Endothelial cell of umbilical vein (primary cell): ENCODE measurements at regions not wholly inside any gene's neighbourhood (a gene's known extent, or its start where the extent isn't known, plus 50 kb on each side); places are given as distances from the start of the nearest gene placed in this dataset.

Source experiments
- BruUV-seq: library from RNA; stranded (reverse); fragments of 400-500 nt; replicated peaks from 2 replicates; lab custom pipeline; 2021; lab: Mats Ljungman, UMichigan
- CTCF ChIA-PET: fragments of 300-600, 350-600 bp; sonication (Branson Sonifier 250); formaldehyde crosslinking; loops from one replicate; lab custom pipeline; 2021; ENCODE audit warnings: antibody characterized with exemption, inconsistent platforms; lab: Charles Lee
- POLR2A ChIA-PET: fragments of 300-600, 350-600 bp; sonication (Branson Sonifier 250); formaldehyde crosslinking; loops from one replicate; lab custom pipeline; 2021; ENCODE audit warnings: antibody characterized with exemption, inconsistent platforms; lab: Charles Lee
- DNase-seq: peaks from one replicate; pipeline ENCODE4 v3.0.0-alpha.2; 2011; ENCODE audit warnings: low read depth, low spot score
- FAIRE-seq: peaks from 2 replicates; lab custom pipeline; 2011; peaks lifted over from hg19 to GRCh38; lab: Jason Lieb, UNC
- H2AFZ ChIP-seq: 2 replicates; pipeline ENCODE4 v1.6.0; 2012; ENCODE audit warnings: low read depth, low read length, control low read depth, inconsistent platforms
- H3K27ac ChIP-seq: 2 replicates; pipeline ENCODE4 v1.5.1; 2011; ENCODE audit warnings: low read depth, mild to moderate bottlenecking, control low read depth, low read length, moderate library complexity; ENCODE audit not compliant: insufficient read depth
- H3K27me3 ChIP-seq, 2 experiments: 2 replicates each; pipeline versions ENCODE4 v1.6.0 to v1.6.1; 2011; ENCODE audit warnings: low read length in 2 of 2, mixed read lengths in 1 of 2; ENCODE audit not compliant: control insufficient read depth in 2 of 2, insufficient read depth in 2 of 2
- H3K36me3 ChIP-seq, 2 experiments: 2 replicates in 1 of 2; 3 replicates in 1 of 2; pipeline ENCODE4 v1.5.1; 2011; ENCODE audit warnings: low read length in 2 of 2, mild to moderate bottlenecking in 1 of 2, moderate library complexity in 1 of 2; ENCODE audit not compliant: control insufficient read depth in 2 of 2, insufficient read depth in 2 of 2; ENCODE audit errors: extremely low read depth in 1 of 2
- H3K4me1 ChIP-seq: 3 replicates; pipeline ENCODE4 v1.5.1; 2011; ENCODE audit warnings: mild to moderate bottlenecking, low read length; ENCODE audit not compliant: control insufficient read depth, insufficient read depth; ENCODE audit errors: extremely low read depth
- H3K4me2 ChIP-seq: 2 replicates; pipeline ENCODE4 v1.6.1; 2011; ENCODE audit warnings: low read length, control low read depth, mixed read lengths; ENCODE audit not compliant: insufficient read depth
- H3K4me3 ChIP-seq, 3 experiments: fragments of 200-600 bp in 1 of 3; sonication (generic), shearing (Covaris generic) in 1 of 3; replicated peaks in 1 of 3; 2 replicates each; pipeline ENCODE4 v1.5.1; 2011 to 2016; ENCODE audit warnings: control low read depth in 3 of 3, low read length in 3 of 3, mild to moderate bottlenecking in 2 of 3, inconsistent platforms in 1 of 3, low read depth in 1 of 3, moderate library complexity in 1 of 3; ENCODE audit not compliant: insufficient read depth in 1 of 3
- H3K79me2 ChIP-seq: 2 replicates; pipeline ENCODE4 v1.6.0; 2012; ENCODE audit warnings: low read length, inconsistent platforms; ENCODE audit not compliant: control insufficient read depth, insufficient read depth
- H3K9ac ChIP-seq: replicated peaks from 2 replicates; pipeline ENCODE3; 2011; ENCODE audit warnings: low read length, control low read depth; ENCODE audit not compliant: insufficient read depth; ENCODE audit errors: extremely low read depth
- H3K9me1 ChIP-seq: replicated peaks from 3 replicates; pipeline ENCODE4 v1.6.0; 2011; ENCODE audit warnings: mild to moderate bottlenecking, low read length; ENCODE audit not compliant: control insufficient read depth, insufficient read depth; ENCODE audit errors: extremely low read depth
- H3K9me3 ChIP-seq: replicated peaks from 2 replicates; pipeline ENCODE4 v1.5.1; 2012; ENCODE audit warnings: low read length, inconsistent platforms; ENCODE audit not compliant: control insufficient read depth, insufficient read depth
- H4K20me1 ChIP-seq: replicated peaks from 2 replicates; pipeline ENCODE3; 2011; ENCODE audit warnings: mild to moderate bottlenecking, low read length; ENCODE audit not compliant: control insufficient read depth, insufficient read depth; ENCODE audit errors: extremely low read depth
- CTCF ChIP-seq, 2 donors: IDR thresholded peaks; 1 replicate in 1 of 2; 2 replicates in 1 of 2; pipeline ENCODE4 v1.5.1; 2011; ENCODE audit warnings: low read length in 2 of 2, mild to moderate bottlenecking in 2 of 2, moderate library complexity in 2 of 2, control low read depth in 1 of 2, inconsistent platforms in 1 of 2, low read depth in 1 of 2; ENCODE audit not compliant: insufficient read depth in 1 of 2; ENCODE audit errors: extremely low read depth in 1 of 2
- EZH2 ChIP-seq: IDR thresholded peaks from 2 replicates; pipeline ENCODE4 v1.6.1; 2012; ENCODE audit warnings: borderline replicate concordance, low read depth, mild to moderate bottlenecking, moderate library complexity, low read length, inconsistent platforms; ENCODE audit not compliant: severe bottlenecking
- FOS ChIP-seq: IDR thresholded peaks from 2 replicates; pipeline ENCODE4 v1.6.1; 2011; ENCODE audit warnings: mild to moderate bottlenecking, low read length, moderate library complexity, borderline replicate concordance; ENCODE audit not compliant: insufficient read depth
- GATA2 ChIP-seq: IDR thresholded peaks from 2 replicates; pipeline ENCODE4 v1.7.0; 2011; ENCODE audit warnings: low read depth, mild to moderate bottlenecking, moderate library complexity, mixed read lengths, low read length; ENCODE audit not compliant: insufficient read length, insufficient read depth
- JUN ChIP-seq: IDR thresholded peaks from 2 replicates; pipeline ENCODE4 v1.6.1; 2011; ENCODE audit warnings: borderline replicate concordance, low read depth; ENCODE audit not compliant: insufficient read length, insufficient read depth
- MAX ChIP-seq: IDR thresholded peaks from 2 replicates; pipeline ENCODE4 v1.6.1; 2011; ENCODE audit not compliant: insufficient read depth, insufficient read length
- MYC ChIP-seq: IDR thresholded peaks from one replicate; pipeline ENCODE4 v1.6.1; 2011; ENCODE audit warnings: mild to moderate bottlenecking, low read depth, low read length
- POLR2A ChIP-seq: IDR thresholded peaks from 2 replicates; pipeline ENCODE4 v1.6.1; 2012; ENCODE audit warnings: low read depth, mild to moderate bottlenecking, control low read depth, low read length
- POLR2AphosphoS5 ChIP-seq: IDR thresholded peaks from 2 replicates; pipeline ENCODE4 v1.6.1; 2012; ENCODE audit warnings: low read depth, mild to moderate bottlenecking, control low read depth, low read length, moderate library complexity; ENCODE audit not compliant: insufficient read depth
- dilution Hi-C: fragments of 300-500 bp; cut with MboI; formaldehyde crosslinking; loops from one replicate; pipeline ENCODE4 v1.15.0; 2019; ENCODE audit warnings: low sequenced_read_pairs; ENCODE audit not compliant: extremely low pct_ligation_motif_present
- intact Hi-C: fragments of 100-400 bp; cut with micrococcal nuclease; formaldehyde crosslinking; loops from one replicate; pipeline ENCODE4 v1.10.0; 2022

- BruUV-seq: no TSS peak
- Histone ChIP-seq H4K20me1 (no peaks in the 10 kb centered on the region), H3K9me3 (no peaks in the 10 kb centered on the region), H3K4me2 (no peak overlapping the region), H3K27me3 (no peaks in the 10 kb centered on the region), H3K4me3 (no peak overlapping the region), H3K4me1 (no peaks in the 10 kb centered on the region), H3K79me2 (no peaks in the 10 kb centered on the region), H3K36me3 (no peaks in the 10 kb centered on the region), H2AFZ (no peak overlapping the region), H3K9me1 (no peaks in the 10 kb centered on the region), H3K27ac (no peak overlapping the region), H3K9ac (no peak overlapping the region)
- no peak for TF ChIP-seq POLR2A
- no peak for TF ChIP-seq MAX
- no peak for TF ChIP-seq POLR2AphosphoS5
- TF ChIP-seq GATA2: no peak
- TF ChIP-seq MYC: no peak
- TF ChIP-seq FOS: no peak
- TF ChIP-seq JUN: no peak
- TF ChIP-seq CTCF (IDR thresholded peaks at IDR 0.05; ENCODE audit: extremely low read depth in 1 of 2, insufficient read depth in 1 of 2, low read depth in 1 of 2, low read length in 2 of 2): no peak
- no peak for TF ChIP-seq EZH2
- intact Hi-C loops: no loop called here
- DNase-seq: no peak
- dilution Hi-C loops: no loop called here
- ChIA-PET POLR2A (no interaction called here), CTCF (no interaction called here)
- no peak for FAIRE-seq
Measured at GRCh38 chrX:125219852-125220251, 99.8 kb upstream of the TEX13C start.
